GM21737 (cell line): ENCODE measurements at regions not wholly inside any gene's neighbourhood (a gene's known extent, or its start where the extent isn't known, plus 50 kb on each side); places are given as distances from the start of the nearest gene placed in this dataset.

Experiments used
- ATAC-seq: cut with Tn5 transposase; IDR thresholded peaks from one replicate; pipeline ENCODE4 v1.9.1; 2021; ENCODE audit warnings: mild to moderate bottlenecking, moderate library complexity; ENCODE audit not compliant: unreplicated experiment

DNA sequence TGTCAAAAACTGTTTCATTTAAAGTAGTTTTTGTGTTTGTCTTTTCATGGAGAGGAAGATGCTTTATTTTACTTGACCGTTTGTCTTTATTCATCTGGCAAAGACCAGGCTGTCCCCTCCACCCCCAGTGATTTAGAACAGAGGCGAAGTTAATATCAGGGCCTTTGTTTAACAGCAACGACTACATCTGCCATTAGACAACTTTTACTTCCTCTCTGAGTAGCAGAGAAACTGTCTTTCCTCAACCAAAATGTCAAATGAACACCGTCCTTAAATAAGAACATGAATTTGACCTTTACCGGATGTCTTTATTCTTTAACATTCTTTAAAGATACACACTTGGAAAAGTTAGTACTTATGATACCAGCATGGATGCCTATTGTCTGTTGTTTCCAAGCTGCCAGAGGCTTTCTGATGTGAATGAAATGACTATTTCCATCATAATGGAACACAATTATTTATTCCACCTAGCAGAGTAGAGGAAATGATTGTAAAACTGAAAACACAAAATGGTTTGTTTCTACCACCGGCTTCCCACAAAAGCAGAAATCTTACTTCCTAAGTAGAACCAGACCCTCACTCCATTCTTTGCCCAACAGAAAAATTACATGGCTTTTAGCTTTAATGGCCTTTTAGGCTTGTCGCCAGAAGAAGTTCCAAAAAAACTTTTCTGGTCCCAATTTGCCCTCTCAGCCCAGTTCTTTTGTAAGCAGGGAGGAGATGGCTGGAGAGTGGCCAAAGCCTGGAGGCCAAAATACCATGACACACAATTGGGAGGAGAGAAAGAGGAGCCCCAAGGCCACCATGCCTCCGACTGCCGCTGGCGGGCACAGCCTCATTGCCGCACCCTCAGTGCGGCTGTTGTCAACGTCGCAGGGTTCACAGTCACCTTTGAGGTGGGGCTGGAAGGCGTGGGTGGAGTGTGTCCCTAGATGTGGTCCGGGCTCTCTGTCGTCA lies 168.5 kb downstream of the TEX36 start:
- no peak for ATAC-seq

DNA sequence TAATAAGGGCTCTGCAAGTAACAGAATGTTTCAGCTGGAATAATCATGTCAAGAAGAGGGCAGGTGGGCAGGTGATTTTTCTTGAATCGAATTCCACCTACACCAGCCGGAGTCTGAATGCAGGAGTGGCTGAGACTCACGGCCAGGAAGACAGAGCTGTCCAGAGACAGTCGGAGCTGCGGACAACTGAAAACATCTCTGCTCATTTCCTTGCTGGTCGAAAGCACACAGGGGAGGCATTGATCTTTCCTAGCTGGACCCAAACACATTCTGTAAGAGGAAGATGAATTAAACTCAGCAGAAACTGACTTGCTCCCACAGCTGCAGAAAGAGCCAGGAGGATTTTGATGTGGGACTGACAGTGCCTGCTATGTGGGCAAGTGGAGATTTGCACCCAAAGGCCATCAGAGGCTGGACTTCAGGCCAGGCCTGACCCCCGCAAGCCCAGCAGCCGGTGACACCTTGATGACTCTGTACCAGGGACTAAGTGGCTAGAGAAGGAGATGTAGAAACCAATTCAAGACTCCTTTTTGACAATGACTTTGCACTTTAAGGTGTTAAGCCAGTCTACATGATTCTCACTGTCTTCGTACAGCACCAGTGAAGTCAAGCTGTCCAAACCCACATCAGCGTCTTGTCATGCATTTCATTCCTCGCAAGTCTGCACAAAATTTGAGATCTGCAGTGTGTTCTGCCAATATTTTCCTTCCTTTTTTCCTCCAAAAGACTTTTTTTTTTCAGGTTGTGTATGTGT lies 169.4 kb downstream of the TEX36 start:
- ATAC-seq: no peak

DNA sequence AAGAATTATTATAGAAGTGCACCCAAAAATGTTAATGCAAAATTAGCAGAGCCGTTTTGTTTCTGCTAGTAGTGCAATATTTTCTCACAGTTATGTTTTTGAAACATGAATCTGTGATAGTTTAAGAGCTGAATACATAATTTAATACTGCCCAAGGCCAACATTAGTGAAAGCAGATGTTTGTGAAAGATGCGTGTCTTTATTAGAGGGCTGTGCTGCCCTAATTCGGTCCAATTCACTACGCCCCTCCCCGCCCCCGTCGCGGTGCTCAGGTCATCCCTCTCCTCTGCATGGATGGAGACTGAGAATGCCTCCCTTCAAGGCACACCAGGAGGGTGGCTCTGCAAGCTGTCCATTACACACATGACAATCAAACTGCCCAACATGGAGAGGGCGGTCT lies 172.0 kb downstream of the TEX36 start:
- no peak for ATAC-seq

DNA sequence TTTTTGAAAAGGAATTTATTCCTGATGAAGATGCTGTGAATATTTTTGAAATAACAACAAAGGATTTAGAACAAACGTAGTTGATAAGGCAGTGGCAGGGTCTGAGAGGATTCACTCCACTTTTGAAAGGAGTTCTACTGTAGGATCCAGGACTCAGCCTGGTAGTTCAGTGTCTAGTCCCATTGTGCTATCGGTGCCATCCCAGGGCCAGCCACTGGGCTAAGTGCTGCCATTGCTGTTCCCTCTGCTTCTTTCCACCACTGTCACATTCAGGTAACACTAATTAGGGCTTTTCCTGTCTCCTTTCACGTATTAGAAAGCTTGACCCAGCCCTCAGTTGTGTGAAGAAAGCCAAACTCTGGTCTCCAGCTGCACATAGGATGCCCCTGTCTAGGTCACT lies 177.3 kb downstream of the TEX36 start:
- ATAC-seq: no peak

DNA sequence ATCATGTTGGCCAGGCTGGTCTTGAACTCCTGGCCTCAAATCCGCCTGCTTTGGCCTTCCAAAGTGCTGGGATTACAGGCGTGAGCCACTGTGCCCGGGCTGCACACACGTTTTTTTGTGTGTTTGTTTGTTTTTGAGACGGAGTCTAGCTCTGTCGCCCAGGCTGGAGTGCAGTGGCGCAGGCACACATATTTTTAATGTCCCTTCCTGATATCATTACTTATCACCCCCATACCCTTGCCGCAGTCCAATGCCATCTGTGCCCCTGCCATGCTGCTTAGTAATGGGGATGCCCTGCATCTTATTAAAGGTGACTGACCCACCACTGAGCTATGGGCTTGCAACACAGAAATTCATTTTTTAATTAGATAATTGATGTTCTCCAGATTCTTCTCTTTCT lies 180.7 kb downstream of the TEX36 start:
- ATAC-seq: no peak

DNA sequence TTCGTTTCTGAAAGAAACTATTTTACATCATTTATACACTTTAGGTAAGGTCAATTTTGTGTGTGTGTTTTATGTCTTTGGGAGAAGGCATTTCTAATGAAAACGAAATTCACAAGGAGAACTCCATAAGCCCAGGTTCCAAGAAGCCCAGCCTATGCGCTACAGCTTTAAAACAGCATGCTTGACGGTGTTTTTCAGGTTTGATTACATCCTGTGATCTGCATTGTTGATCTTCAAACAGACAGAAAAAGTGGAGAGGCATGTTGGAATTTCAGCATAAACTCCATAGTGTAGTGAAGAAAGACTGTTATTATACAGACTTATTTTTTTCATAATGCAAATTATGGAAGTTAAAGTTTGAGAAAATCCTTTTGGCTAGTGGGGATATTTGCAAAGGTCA lies 187.6 kb downstream of the TEX36 start:
- no peak for ATAC-seq

DNA sequence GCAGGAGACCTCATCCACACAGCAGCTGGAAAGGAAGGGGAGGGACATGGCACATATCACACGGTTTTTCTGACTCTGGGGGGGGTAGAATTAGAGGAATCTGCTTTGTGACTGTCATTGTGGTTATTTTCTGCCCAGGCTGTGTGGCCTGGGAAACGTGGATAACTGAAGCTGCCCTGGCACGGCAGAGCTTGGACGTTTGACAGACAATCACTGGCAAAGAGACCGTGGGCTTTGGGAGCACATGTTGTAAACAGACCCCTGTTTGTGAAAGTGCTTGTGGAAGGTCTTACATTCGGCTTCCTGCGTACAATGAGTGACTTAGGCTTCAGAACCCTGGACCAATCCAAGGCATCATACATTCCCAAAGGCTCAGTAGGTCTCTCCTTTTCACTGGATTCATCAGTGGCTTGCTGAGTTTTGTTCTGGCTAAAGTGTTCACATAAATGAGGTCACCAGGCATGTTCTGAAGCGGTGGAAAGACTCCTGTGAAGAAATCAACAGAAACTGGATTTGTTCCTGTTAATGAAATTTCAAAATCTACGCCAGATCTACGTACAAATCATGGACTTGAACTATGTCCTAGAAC lies 188.2 kb downstream of the TEX36 start:
- no peak for ATAC-seq

DNA sequence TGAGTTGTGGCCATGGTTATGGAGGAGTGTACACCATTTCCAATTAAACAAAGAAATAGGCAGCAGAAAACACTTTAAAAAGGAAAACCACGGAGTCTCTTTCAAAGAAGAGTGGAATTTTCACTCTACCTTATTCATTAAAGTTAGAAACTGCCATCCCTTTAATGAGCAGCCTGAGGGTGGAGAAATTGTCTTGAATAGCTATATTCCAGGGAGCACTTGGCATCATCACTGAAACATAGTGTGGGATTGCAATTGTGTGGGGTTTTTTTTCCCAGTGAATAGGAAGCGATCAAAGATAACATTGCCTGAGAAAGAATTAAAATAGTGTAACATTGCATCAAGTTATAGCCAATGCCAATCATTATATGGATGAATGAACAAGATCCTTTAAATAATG lies 191.6 kb downstream of the TEX36 start:
- ATAC-seq: no peak

DNA sequence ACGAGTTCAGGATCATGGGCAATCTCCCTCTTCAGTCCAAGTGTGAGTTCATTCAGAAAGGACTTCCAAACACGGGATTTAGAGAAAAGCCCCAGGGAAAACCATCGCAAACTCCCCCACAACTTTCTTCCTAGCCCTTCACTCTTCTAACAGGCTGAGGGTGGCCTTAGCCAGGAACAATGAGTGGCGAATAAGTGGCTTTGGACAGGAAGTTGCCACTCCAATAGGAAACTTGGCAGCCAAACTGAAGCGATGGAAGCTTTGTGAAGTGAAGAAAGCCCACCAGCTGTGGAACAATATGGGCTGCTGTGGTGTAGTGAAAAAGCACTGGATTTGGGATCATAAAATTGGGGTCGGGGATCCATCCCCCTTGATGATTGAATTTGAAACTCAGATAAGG lies 193.2 kb downstream of the TEX36 start:
- ATAC-seq: no peak

DNA sequence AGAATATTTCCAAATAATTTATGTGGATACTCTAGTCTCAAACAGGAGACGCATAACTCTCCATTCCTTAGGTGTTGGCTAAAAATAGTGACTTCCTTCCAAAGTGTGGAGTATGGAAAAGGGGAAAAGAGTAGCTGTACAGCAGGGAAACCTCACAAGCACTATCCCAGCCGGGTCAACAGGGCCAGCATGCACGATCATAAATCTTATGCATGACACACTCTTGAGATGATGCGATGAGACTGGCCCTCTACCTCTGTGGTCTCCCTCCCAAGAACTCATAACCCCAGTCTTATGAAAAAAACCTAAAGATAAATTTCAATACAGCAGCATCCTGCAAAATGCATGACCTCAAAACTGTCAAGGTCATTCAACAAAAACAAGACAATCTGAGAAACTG lies 197.3 kb downstream of the TEX36 start:
- ATAC-seq: no peak

DNA sequence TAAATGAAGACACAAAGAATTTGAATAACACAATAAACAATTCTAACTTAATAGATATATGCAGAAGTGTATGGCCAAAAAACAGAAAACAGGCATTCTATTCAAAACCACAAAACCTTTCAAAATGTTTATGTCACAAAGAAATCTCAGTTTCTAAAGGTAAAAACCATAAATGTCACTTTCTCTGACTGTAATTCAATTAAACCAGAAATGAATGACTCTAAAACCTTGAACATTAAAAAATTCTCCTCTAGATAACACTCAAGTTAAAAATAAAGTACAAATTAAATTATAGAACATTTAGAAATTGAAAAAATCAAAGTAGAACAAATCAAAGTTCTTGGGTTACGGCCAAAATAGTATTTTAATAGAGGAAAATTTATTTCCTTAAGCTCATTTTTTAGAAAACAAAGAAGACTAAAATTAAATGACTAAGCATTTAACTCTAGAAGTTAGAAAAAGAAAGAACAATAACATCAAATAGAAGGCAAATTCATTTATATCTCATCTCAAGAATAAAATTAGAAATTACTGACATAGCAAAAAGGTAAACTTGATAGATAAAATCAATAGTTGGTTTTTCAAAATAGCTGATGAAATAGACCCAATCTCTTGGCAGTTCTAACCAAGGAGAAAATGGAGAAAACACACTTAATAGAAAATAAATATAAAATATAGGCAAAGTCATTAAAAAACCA lies 198.8 kb downstream of the TEX36 start:
- ATAC-seq: no peak

DNA sequence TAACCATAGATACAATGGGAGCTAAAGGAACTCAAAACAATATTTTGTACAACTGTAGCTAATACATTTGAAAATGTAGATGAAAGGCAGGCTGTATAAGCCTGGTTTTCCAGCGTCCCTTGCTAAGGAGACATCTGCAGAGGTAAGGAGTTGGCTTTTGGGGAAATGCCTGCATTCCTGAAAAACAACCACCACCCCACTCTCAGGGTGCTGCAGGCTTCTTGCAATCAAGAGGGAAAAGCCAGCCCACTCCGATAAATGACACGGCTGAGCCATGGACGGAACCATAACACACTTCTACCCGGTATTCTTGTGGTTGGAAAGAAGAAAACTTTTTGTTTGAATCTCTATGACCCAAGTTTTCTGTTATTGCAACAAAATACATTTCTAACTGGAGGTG lies 200.3 kb downstream of the TEX36 start:
- ATAC-seq: no peak

DNA sequence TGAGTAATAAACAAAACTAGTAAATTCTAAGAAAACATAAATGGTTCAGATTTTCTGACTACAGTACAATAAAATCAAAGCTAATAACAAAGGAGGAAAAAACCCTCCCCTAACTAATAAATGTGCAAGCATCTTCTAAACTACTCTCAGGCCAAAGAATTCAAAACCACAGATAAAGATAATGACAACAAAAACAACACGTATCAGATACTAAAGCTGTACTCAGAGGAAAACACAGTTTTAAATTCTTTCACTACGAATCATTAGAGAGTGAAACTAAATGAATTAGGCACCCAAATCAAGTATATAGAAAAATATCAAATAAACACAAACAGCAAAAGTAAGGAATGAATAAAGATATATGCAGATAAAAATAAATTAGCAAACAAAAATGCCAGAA lies 200.9 kb downstream of the TEX36 start:
- ATAC-seq: no peak

DNA sequence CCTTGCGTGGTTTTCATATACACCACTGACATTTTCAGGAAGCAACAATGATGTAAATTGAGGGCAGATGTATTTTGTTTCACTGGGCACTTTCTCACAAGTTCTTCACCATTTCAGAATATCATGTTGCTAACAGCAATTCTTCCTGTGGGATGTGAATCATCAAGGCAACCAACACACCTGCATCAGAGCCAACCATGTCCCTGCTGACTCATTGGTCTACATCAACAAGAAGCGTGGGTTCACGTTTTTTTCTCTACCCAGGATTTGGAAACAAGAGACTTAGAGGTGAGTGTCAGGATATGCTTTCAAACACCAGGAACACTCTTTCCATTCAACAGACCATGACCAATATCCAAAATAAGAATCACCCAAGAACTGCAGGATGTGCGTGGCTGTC lies 203.9 kb downstream of the TEX36 start:
- ATAC-seq: no peak

DNA sequence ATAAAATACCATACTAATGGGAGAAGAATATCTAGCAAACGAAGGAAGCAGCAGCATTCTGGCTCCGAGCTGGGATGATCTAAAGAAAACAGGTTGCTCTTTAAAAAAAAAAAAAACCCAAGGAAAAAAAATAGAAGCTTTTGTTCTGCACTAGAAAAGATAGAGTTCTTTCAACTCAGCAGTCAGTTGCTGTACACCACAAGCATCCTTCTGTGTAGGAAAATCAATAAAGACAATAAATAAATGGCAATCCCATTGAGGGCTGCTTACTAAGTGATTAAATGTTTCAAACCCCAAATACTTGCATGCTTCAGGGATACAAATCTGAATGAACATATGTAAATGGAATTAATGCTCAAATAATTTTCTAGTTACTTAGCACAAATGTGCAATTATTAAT lies 207.1 kb downstream of the TEX36 start:
- no peak for ATAC-seq

DNA sequence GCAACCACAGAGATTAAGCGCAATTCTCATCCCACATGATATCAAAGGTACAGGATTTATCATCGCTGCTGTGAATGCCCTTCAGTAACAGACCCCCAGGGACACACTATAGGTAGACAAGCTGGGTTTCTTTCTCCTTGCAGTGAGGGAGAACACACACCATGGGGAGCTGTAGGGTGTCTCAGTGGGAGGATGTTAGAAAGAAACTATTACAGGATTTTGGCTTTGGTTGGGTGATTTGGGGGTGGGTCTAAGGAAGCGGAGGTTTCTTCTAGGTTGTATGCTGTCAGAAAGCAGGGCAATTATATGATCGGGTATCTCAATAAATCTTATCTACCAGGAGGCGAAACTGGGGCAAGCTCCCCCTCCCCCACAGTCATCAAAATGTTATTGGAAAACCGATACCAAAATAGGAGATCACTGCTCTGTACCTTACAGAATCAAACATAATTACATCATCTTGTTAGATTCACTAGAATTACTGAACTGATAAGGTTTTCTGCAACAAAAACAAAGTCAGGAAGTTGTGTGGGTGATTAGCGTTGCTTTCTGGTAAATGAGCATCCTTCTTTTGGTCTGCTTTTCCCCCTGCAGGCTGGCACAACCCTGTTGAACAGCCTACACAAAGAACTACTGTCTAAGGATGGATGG lies 209.7 kb downstream of the TEX36 start:
- no peak for ATAC-seq

DNA sequence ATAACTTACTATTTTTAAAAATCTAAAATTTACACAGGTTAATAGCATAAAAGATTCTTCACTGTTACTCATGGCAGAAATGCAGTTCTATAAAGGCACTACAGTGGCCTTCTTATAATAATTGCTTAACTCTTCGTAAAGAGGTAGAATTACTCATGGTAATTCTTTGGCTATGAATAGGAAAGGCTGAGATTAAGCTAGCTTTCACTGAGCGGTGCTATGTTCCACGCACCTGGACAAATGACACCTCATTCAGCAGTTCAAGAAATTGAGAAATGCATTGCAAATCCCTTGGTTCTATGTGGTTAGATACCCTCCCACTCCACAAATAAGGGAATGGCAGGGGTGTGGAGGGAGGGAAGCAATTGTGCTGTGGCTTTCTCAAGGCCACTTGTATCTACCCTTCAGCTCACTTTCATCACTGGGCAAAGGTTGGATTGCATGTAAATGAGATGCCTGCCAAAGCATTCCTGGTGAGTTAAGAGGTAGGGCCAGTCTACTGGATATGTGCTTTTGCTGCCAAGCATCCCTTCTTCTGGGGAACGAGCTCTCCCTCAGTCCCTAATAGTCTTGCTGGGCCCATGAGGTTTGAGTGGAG lies 210.9 kb downstream of the TEX36 start:
- ATAC-seq: no peak

DNA sequence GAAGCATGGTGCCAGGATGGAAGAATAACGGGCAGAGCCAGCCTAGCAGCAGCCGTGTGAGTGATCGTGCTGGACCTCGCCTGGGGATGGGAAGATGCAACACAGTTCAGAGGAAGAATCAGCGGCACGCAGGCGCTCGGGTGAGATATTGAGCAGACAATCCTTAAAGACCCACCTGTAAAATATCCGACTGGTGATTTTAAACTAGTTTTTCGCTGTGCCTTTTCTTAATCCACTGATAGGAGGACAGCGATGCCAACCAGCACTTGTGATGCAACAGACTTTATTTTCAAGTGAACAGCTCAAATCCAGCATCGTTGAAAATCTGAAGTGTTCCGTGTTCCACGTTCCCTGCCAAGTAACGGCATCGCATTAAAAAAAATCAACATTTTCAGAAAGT lies 214.7 kb downstream of the TEX36 start:
- ATAC-seq: no peak

DNA sequence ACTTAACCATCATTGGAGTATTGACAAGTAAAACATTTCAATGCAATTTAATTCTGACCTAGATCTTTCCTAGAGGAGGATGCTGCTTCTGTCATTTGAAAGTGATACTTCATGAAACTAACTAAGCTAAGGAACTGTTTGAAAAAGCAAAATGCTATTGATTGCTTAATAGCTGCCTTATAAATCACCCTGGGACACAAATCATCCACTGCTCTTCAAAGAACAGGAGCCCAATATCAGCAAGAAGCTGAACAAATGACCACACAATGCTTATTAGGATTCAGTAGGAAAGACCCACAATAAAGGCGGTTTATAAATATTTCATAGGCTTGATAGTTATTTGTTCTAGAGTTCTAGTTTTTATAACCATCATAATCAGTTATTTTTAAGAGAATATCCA lies 216.3 kb downstream of the TEX36 start:
- no peak for ATAC-seq

DNA sequence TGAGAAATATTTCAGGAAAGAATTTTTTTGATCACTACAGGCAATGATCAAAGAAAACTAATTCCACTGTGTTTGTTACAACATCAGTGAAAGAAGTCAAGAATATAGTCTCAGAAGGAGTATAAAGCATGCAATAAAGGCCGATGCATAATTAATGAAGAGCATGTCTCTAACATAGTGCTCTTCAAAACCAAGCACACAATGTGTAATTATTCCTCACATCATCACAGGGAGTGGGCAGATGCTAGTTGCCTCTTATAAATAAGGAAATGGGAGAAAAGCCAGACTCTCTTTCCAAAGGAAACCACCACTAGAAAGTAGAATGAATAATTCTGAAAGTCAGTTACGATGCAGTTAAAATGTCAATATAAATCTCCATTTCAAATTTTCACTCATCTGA lies 220.1 kb downstream of the TEX36 start:
- ATAC-seq: no peak
